ENCODE measurements at regions not wholly inside any gene's neighbourhood (a gene's known extent, or its start where the extent isn't known, plus 50 kb on each side); places are given as distances from the start of the nearest gene placed in this dataset.

- Histone ChIP-seq H3K36me3 (ENCODE audit: insufficient read depth, low read length) (no peaks in the 10 kb centered on the region), H3F3A (ENCODE audit: insufficient read depth, low read length, poor library complexity, severe bottlenecking) (no peaks in the 10 kb centered on the region), H3K79me2 (replicated peaks; ENCODE audit: insufficient read depth, low read length) (no peaks in the 10 kb centered on the region), H3K9me3 (ENCODE audit: low read length) (no peaks in the 10 kb centered on the region), H3K4me3 (ENCODE audit: low read length) (no peak overlapping the region), H3K4me2 (ENCODE audit: low read length) (no peak overlapping the region), H2AFZ (ENCODE audit: low read depth, low read length) (no peak overlapping the region), H4K20me1 (ENCODE audit: insufficient read depth) (no peaks in the 10 kb centered on the region), H3K9me2 (ENCODE audit: insufficient read depth, low read length) (no peaks in the 10 kb centered on the region), H3K27ac (ENCODE audit: low read length) (no peak overlapping the region), H3K9ac (ENCODE audit: low read length) (no peak overlapping the region), H3K27me3 (ENCODE audit: insufficient read depth, low read depth, low read length) (no peaks in the 10 kb centered on the region)
- TF ChIP-seq REST (IDR thresholded peaks at IDR 0.05; ENCODE audit: borderline replicate concordance) (no peak), TAF1 (IDR thresholded peaks at IDR 0.05; ENCODE audit: low read depth) (no peak), MXI1 (conservative IDR thresholded peaks at IDR 0.05; ENCODE audit: poor library complexity, severe bottlenecking) (no peak), EP300 (conservative IDR thresholded peaks at IDR 0.05; ENCODE audit: poor library complexity, severe bottlenecking) (no peak), SMC3 (conservative IDR thresholded peaks at IDR 0.05; ENCODE audit: poor library complexity) (no peak), RAD21 (conservative IDR thresholded peaks at IDR 0.05) (no peak), EZH2 (IDR thresholded peaks at IDR 0.05; ENCODE audit: borderline replicate concordance, insufficient read depth, low read length, poor library complexity, severe bottlenecking) (no peak), CTCF (IDR thresholded peaks at IDR 0.05; ENCODE audit: poor library complexity, severe bottlenecking) (no peak), POLR2AphosphoS5 (IDR thresholded peaks at IDR 0.05) (no peak)
Measured at GRCh38 chr13:73451221-73452029, 392.6 kb downstream of the KLF5 start.

GRCh38 chr13:73450583-73450982 is 391.8 kb downstream of the KLF5 start:
- Histone ChIP-seq H3K9ac (ENCODE audit: low read length) (no peak overlapping the region), H2AFZ (ENCODE audit: low read depth, low read length) (no peak overlapping the region), H3K27ac (ENCODE audit: low read length) (no peak overlapping the region), H3K4me2 (ENCODE audit: low read length) (no peak overlapping the region), H3K9me2 (ENCODE audit: insufficient read depth, low read length) (no peaks in the 10 kb centered on the region), H3K36me3 (ENCODE audit: insufficient read depth, low read length) (no peaks in the 10 kb centered on the region), H3K4me3 (ENCODE audit: low read length) (no peak overlapping the region), H3K79me2 (replicated peaks; ENCODE audit: insufficient read depth, low read length) (no peaks in the 10 kb centered on the region), H3K27me3 (ENCODE audit: insufficient read depth, low read depth, low read length) (no peaks in the 10 kb centered on the region), H3K9me3 (ENCODE audit: low read length) (no peaks in the 10 kb centered on the region), H4K20me1 (ENCODE audit: insufficient read depth) (no peaks in the 10 kb centered on the region), H3F3A (ENCODE audit: insufficient read depth, low read length, poor library complexity, severe bottlenecking) (no peaks in the 10 kb centered on the region)
- TF ChIP-seq POLR2AphosphoS5 (IDR thresholded peaks at IDR 0.05) (no peak), TAF1 (IDR thresholded peaks at IDR 0.05; ENCODE audit: low read depth) (no peak), RAD21 (conservative IDR thresholded peaks at IDR 0.05) (no peak), EZH2 (IDR thresholded peaks at IDR 0.05; ENCODE audit: borderline replicate concordance, insufficient read depth, low read length, poor library complexity, severe bottlenecking) (no peak), CTCF (IDR thresholded peaks at IDR 0.05; ENCODE audit: poor library complexity, severe bottlenecking) (no peak), MXI1 (conservative IDR thresholded peaks at IDR 0.05; ENCODE audit: poor library complexity, severe bottlenecking) (no peak), REST (IDR thresholded peaks at IDR 0.05; ENCODE audit: borderline replicate concordance) (no peak), SMC3 (conservative IDR thresholded peaks at IDR 0.05; ENCODE audit: poor library complexity) (no peak), EP300 (conservative IDR thresholded peaks at IDR 0.05; ENCODE audit: poor library complexity, severe bottlenecking) (no peak)

Data from neural cell (in vitro differentiated cells).